Activated T-cell treated with anti-CD3 and anti-CD28 coated beads for 48 hours (primary cell): ENCODE measurements at regions not wholly inside any gene's neighbourhood (a gene's known extent, or its start where the extent isn't known, plus 50 kb on each side); places are given as distances from the start of the nearest gene placed in this dataset.
"Not testable (repeated sequence)": the region's sequence is repeated elsewhere in the genome, so short reads cannot be mapped to it uniquely, and the experiment has no call there.

Experiments used
- DNase-seq: peaks from one replicate; pipeline ENCODE4 v3.0.0-alpha.2; 2020; ENCODE audit warnings: low read depth

DNA sequence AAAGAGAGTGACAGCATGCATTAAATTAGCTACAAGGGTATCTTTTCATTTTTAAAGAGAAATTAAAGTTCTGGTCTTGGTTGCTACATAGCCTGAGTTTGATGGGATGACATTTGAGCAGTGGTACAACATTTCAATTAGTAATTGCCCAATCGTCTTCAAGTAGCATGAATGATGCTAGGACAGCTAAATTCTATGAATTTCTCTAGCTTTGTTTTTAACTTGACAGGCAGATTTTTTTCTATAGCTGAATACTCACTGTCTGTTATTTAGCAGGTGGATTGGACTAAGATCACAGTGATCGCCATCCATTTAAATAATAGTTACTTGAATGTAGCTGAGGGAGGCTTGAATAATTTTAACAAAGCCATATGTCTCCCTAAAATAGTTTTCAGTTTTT lies 162.2 kb downstream of the OXSM start:
- DNase-seq = no peak

DNA sequence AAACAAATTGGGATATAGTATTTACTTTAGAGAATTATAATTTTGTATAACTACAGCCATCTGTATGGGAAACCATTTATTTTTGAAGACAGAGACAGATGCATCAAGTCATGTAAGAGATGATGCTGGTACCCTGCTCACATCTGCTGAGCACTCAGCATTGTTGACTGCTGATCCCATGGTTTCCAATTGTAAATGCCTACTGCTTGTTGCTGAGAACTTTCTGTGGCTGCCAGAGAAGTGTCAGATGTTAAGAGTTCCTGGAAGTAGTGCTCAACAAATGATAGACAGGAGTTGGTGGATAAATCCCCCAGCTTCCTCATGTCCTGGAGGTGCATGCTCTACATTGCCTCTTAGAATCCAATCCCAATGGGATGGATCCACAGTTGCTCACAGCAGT lies 167.1 kb downstream of the OXSM start:
- no peak for DNase-seq

DNA sequence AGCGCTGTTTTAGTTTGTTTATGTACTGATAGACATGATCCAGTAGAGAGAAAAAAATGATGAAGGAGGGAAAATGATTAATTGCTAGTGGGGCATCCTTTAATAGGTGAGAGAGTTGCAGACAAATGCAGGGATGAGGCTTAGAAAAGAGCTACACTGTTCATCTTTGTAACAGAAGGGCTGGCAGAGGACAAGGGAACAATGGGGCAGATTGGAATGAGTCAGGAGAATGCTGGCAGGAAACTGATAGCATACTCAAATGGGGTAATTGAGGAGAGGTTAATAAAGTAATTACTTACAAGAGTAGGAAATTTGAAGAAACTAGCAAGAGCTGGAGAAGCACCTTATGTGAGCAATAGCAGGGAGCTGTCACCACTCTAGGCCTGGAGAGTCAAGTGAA lies 170.9 kb downstream of the OXSM start:
- DNase-seq = no peak

- no peak for DNase-seq
These were observed 172.4 kb downstream of the OXSM start for GRCh38 chr3:25962255-25962654.

- DNase-seq = no peak
These were observed 174.3 kb downstream of the OXSM start for GRCh38 chr3:25964141-25964540.

- DNase-seq = no peak
These were observed 177.5 kb downstream of the OXSM start for GRCh38 chr3:25967385-25967784.

DNA sequence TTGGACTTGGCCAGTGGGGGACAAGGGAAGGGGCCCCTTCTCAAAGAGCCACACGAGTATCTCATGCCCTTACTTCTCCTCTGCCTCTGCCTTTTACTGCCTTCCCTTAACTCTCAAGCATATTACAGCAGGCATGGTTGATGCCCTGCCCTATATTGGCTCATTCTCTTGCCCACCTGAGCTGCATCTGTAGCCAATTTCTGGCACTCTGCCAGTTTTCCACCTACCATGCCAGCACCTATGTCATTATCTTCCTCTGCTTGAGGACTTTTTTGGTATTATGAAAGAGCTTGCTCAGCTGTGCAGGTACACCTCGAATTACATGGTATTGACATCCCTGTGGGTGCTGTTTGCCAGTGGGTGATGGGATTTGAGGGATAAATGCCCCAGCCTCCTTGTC lies 181.8 kb downstream of the OXSM start:
- no peak for DNase-seq

GRCh38 chr3:25973122-25973521 lies 183.2 kb downstream of the OXSM start:
- no peak for DNase-seq

- DNase-seq = no peak
These were observed 192.9 kb downstream of the OXSM start for GRCh38 chr3:25982756-25983155.

DNA sequence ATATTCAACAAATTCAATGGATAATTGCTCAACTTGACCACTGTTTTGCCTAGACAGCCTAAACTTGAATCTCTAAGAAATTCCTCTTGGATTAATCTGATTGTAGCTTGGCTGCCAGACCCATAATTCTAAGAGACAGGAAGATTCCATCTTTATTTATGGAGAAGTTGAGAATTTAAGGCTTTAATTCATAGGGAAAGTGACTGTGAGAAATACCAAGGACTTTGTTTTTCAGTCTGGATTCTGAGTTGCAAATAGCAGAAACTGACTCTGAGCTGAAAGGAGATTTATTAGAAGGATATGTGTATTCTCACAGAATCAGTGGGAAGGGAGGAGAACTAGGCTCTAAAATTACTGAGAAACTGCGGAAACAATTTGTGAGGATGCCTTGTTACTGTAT lies 195.7 kb downstream of the OXSM start:
- no peak for DNase-seq

GRCh38 chr3:25992606-25993005 lies 202.7 kb downstream of the OXSM start:
- DNase-seq = no peak

DNA sequence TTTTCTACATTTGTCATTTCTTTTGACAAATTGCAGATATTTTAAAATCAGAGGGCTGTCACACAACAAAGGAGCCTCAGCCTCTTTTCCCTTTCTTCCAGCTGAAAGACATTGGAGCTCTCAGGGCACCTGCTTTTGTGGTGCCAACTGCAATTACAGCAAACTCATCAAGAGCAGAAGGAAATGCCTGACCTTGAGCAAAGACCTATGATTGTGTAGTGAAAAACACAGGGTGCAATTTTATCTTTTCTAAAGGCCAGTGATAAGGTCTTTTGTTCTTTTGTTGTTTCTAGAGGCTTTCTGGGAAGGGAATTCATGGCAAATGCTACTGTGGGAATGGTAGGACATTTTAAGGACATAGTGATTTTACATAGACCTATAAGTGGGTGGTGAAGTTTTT lies 214.3 kb downstream of the OXSM start:
- DNase-seq = no peak

DNA sequence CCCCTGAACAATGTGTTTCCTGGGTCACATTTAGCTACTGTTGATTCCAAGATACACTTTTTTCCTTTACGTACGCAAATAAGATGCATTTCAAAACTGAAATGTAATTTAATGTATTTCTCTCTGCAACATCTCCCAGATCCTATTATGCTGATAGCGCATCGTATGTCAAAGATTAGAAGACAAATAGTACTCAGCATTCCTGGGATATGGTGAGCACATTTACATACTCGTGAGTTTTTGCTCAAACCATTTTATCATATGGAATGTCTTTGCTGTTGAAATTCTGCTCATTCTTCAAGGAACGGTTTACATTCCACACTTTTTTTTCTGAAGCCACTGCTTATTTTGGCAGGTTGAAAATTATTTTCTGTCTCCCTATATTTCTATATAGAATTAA lies 221.4 kb downstream of the OXSM start:
- no peak for DNase-seq

- no peak for DNase-seq
These were observed 222.4 kb downstream of the OXSM start for GRCh38 chr3:26012241-26012745.

GRCh38 chr3:26015752-26016151 lies 225.9 kb downstream of the OXSM start:
- DNase-seq = no peak

DNA sequence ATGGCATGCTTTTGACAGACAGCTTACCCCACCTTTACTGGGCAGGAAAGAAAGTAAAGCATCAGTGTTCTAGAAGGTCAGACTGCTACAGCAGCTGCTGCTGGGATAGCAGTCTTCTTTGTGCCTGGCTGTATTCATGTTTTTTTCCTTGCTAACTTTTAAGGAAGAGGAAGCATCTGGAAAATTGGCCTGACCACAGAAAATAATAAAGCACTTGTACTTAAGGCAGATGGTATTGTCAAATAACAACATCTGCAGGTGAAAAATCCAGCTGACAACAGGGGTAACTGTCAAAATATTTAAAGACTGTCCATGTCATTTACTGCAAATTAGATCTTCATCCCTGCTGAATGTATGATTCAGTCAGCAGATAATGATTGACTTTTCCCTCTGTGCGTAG lies 229.0 kb downstream of the OXSM start:
- no peak for DNase-seq

- not testable (repeated sequence) for DNase-seq
These were observed 234.3 kb downstream of the OXSM start for GRCh38 chr3:26024206-26024605.

DNA sequence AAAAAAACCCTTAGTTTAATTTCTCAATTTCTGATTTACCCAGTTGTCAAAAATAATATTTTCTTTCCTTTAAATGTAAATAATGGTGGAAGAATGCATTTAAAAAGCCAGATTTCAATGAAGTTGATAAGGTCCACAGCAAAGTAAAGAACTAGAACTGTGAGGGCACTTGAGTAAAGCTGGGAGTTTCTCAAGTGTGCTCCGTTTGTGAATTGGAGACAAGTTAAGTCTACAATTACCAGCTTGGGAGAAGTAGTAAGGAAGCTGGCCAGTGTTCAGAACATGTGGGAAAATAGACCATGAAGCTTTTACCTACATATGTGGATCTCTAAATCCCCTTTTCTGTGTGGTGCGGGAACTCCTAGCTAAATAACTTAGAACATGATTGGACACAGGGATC lies 239.4 kb downstream of the OXSM start:
- DNase-seq = no peak

DNA sequence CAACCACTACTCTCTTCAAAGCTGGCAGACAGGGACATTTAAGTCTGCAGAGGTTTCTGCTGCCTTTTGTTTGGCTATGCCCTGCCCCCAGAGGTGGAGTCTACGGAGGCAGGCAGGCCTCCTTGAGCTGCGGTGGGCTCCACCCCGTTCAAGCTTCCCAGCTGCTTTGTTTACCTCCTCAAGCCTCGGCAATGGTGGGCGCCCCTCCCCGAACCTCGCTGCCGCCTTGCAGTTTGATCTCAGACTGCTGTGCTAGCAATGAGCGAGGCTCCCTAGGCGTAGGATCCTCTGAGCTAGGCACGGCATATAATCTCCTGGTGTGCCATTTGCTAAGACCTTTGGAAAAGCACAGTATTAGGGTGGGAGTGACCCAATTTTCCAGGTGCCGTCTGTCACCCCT lies 252.2 kb downstream of the OXSM start:
- DNase-seq = not testable (repeated sequence)

DNA sequence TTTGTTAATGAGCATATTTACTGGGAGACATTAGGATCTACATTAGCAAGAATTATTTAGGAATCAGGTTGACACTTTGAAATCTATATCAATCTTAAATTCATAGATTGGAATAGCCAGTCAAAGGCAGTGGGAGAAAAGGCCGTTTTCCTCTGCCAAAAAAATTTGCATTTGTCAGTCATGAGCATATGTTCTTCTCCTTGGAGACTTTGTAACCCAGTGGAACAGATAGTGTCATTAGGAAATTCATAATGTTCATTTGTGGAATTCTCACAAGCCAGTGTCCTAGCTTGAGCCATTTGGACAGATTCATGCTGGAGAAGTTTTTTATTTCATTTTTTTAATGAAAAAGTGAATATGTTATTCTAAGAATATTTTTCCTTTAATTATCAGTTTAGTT lies 260.1 kb downstream of the OXSM start:
- DNase-seq = no peak

GRCh38 chr3:26050776-26051175 lies 260.9 kb downstream of the OXSM start:
- DNase-seq = no peak

DNA sequence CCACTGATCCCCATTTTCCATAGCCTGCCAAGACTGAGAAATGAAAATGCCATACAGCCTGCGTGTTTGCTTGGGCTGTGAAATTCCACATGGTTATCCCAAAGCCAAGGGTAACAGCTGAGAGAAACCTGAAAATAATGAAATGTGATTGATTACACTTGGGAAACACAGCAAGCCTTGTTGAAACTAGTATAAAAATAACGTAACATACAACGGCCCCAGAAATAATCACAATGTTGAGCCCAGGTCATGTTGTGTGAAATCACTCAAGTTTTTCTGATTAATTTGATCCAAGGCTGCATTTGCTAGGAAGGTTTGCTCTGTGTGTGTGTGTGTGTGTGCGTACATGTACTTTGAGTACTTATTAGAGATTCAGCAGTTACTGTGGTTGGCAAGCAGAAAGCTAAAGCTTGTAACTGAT lies 269.0 kb downstream of the OXSM start:
- DNase-seq = no peak

- DNase-seq = no peak
These were observed 272.1 kb downstream of the OXSM start for GRCh38 chr3:26061947-26062346.

- no peak for DNase-seq
These were observed 274.4 kb downstream of the OXSM start for GRCh38 chr3:26064297-26064696.

DNA sequence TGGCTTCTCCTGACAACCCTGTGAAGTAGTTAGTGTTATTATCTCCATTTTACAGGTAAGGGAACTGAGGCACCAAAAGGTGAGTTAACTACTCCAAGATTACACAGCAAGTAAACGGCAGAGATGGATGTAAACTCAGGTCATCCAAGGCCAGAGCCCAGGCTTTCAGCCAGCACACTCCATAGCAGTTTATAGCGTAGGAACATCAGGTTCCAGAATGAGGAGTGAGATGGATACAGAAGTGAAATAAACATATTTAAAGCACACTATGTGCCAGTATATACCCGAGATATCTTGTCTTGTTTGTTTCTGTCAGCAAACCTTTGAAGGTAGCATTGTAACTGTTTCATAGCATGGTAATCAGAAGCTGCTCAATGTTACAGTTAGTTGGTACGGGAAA lies 279.0 kb downstream of the OXSM start:
- DNase-seq = no peak
